ENCODE measurements at regions not wholly inside any gene's neighbourhood (a gene's known extent, or its start where the extent isn't known, plus 50 kb on each side); places are given as distances from the start of the nearest gene placed in this dataset.

DNA sequence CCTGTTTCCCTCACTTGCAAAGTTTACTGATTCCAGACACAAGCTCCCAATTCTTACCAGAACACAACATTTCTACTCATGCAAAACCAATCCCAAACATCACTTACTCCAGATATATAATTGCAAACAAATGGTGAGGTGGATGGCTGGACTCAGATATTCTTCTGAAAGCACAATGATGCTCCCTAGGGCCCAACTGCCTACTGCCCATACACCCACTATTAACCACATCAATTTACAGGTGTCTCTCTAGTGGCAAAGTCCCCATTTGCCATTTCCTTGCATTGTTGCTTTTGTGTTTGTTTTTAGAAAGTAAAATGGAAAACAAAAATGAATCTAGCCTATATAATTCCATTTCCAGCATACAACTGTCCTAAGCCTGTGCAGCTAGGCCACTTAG is 320.9 kb upstream of the PRDM1 start:
- DNase-seq (ENCODE audit: low spot score) = no peak

DNA sequence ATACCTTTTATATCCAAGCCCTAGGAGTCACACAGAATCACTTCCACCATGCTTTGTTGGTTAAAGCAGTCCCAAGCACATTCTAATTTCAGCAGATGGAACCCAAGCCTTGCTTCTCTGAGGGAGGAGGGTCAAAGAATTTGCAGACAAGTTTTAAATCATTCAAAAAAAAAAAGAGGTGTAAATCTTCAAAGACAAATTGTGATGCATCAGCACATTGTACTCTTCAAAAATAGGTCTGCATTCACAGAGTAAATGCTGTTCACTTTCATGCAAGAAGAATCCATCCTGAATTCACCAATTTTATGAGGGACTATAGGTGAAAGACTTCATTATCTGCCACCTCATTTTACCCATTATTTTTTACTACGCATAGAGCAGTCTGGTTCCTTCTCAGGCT is 321.8 kb upstream of the PRDM1 start:
- DNase-seq (ENCODE audit: low spot score) = no peak

DNA sequence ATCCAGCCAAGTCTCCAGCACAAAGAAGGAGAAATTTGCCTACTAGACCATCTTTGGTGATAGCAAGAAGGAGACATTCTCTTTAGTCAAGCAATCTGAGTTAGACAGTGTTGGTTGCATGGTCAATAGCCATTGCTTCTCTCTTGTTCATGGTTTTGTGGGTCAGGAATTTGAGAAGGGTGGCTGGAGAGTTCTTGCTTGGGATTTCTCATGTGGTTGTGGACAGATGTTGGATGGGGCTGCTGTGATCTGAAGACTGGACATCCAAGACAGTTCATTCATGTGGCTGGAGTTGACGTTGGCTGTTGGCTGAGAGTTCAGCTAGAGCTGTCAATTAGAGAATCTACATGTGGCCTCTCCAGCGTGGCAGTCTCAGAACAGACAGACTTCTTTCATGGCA is 322.3 kb upstream of the PRDM1 start:
- DNase-seq (ENCODE audit: low spot score) = no peak

DNA sequence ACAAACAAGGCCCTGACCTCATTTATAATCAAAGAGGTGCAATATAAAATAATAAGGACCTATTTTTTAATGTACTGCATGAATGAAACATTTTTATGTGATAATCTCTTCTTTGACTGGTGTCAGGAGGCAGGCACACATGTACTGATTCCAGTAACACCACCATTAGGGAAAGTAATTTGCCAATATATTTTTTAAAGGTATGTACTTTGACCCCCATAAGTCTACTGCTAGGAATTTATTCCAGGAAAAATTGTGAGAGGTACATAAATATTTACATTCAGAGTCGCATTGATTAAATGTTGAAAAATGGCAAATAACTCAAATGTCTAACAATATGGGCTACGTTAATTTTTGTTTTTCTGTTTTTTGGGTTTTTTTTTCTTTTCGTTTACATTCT is 325.4 kb upstream of the PRDM1 start:
- DNase-seq (ENCODE audit: low spot score) = no peak

DNA sequence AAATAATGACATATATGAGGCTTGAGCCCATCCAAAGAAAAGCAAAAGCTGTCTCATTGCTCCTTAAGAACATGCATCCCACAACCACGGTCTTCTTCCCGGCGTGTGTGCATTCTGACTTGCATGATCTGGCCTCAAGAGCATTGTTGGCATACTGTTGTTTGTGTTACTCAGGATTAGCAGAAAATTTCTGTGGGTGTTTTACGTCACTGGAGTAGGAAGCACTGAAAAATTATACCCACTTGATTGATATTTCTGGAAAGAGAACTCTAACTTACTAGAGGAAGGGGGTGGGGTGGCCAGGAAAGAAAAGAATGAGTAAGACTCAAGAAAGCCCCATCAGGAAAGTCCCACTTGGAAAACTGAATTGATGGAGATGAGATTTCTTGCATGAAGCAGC is 326.2 kb upstream of the PRDM1 start:
- DNase-seq (ENCODE audit: low spot score) = peak; percentile 63

DNA sequence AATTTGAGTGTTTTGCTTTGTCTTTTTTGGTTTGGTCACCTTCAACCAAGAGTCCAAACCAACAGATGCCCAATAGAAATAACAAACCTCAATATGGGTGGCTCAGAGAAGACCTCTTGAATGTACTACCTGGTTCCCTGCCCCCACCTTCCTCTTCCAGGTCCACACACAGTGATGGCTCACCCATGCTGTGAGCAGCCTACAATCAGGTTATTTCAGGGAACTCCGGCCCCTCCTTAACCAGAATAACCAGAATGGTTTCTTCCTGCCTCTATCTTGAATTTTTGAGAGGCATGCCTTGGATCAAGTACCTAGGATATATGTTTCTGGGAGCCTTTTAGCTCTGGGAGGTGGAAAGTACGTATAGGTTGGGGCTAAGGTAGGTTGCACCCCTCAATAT is 327.1 kb upstream of the PRDM1 start:
- no peak for DNase-seq (ENCODE audit: low spot score)

DNA sequence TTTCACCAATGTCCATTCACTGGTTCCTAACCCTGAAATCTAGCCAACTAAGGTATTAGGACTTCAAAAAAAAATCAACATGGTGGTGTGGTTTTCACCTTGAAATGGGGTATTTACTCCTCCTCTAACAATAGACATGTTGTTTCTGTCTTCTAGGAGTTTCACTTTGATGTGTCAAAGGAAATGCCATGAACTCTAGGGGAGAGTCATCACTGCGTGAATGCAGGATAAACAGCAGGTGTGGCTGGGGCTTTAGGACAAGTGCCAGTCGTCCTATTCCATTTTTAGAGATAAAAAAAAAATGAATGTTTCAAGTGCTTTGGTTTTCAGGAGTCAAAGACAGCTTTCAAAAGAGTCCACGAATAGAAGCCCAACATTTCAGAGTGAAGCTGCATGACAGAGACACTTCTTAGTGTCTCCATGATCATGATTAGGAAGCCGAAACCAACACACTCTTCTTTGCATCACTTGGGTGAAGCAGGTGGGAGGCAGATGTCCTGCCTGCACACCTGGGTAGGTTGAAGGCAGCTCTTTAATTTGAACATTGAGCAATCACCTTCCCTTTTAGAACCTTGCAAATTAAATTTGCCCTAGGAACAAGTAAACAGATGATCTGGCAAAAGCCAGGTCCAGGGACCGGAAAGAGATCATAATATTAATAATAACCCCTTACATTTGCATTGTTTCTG is 328.5 kb upstream of the PRDM1 start:
- peak; percentile 57 for DNase-seq (ENCODE audit: low spot score)

DNA sequence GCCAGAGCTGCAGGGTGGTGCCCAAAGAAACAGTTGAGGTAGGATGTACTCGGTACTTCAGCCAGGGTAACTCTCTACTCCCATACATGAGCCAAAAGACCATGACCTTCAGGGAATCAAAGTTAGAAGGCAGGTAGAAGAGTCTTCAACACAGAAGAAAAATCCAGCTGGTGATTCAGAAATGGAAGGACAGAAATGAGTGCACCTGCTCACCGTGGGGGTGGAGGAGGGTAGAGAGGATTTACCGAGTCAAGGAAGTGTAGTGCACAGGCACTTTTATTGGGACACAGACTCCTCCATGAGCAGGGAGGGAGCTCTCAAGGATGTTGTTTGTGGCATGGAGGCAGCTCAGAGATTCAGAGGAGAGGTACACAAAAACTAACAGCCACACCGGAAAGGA is 330.3 kb upstream of the PRDM1 start:
- DNase-seq (ENCODE audit: low spot score) = no peak

DNA sequence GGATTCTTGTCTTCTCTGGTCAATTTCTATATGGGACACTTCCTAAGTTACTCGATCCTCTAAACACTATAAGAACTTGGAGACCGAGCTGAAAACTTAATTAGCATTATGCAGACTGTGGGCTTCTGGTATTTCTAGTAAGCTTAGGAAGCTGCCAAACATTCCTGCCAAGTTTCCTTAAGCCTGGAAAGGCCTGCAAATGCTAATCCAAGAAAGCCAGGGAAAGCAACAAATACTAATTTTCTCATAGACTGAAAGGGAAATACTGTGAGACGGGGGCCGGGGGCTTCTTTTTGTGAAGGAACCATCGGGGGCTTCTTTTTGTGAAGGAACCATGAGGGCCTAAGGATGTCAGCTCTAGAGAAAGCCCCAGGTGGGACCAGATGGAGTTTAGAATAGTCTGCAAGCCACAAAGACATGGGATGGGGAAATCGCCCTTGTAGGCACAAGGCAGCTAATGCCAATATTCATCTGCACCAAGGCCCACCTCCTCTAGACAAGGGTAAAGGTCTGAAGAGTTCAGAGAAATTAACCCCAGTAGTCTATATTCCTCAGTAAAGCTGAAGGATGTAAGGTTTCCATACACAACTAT is 332.4 kb upstream of the PRDM1 start:
- DNase-seq (ENCODE audit: low spot score) = no peak

DNA sequence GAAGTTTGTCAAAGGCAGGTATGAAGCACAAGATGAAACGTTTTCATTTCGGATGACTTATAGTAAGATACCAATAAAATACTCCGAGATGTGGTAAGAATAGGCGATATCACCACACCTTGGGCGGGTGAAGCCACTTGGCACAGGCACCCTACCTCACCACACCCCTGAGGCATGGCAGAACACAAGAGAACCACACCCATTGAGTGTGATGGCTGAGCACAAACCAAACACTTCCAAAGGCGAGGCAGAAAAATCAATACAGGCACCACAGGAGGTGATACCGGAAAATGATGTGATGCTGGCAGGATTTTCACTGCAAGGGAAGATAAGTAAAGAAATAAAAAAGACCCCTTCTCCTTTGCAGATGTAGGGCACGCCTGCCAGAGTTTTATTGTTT is 332.9 kb upstream of the PRDM1 start:
- no peak for DNase-seq (ENCODE audit: low spot score)

DNA sequence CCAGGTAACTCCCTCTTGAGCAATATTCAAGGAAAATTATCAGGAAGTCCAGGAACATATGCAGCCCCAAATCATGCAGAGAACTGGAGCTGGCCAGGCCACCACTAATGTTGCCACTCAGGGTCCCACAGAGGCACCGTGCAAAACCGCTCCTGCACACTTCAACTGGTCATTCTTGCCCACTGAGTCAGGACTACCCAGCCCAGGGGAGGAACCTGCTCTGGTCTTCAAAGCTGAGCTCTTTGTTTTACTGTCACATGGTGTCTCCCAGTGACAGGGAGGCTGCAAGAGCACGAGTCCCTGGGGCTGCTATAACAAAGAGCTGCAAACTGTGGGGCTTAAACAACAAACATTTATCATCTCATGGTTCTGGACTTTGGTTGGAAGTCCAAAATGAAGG is 336.0 kb upstream of the PRDM1 start:
- DNase-seq (ENCODE audit: low spot score) = no peak

DNA sequence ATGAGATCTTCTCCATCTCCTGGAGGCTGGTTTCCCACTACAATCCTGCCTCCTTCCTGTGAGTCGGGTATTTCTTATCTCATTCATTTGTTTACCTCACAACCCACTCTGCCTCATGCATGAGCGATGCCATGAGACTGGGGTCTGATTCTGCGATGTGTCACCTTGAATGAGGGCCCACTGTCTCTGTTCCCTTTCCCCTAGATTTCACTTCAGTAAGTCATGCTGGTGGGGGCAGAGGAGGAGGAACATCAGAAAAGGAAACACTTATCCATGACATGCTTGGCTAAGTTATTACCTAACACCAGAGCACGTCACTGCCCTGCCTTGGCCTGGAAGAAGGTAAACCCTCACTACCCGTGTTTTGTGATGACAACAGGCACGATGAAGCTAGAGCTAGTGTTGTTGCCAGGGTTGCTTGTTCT is 337.4 kb upstream of the PRDM1 start:
- peak; percentile 98 for DNase-seq (ENCODE audit: low spot score)

DNA sequence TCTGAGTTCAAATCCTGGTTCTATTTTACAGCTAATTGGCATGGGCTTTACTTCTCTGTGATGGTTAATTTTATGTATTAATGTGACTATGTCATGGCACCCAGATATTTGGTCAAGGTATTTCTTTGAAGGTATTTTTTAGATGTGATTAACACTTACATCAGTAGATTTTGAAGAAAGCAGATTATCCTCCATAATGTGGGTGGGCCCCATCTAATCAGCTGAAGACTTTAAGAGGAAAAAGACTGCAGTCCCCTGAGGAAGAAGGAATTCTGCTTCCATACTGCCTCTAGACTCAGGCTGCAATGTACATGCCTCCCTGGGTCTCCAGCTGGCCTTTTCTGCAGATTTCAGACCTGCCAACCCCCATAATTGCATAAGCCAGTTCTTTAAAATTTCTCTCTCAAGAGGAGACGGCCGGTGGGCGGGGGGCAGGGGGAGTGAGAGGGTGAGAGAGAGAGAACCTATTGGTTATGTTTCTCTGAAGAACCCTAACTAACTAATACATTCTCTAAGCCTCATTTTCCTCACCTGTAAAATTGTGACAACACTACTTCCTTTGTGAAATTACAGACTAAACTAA is 338.2 kb upstream of the PRDM1 start:
- no peak for DNase-seq (ENCODE audit: low spot score)

DNA sequence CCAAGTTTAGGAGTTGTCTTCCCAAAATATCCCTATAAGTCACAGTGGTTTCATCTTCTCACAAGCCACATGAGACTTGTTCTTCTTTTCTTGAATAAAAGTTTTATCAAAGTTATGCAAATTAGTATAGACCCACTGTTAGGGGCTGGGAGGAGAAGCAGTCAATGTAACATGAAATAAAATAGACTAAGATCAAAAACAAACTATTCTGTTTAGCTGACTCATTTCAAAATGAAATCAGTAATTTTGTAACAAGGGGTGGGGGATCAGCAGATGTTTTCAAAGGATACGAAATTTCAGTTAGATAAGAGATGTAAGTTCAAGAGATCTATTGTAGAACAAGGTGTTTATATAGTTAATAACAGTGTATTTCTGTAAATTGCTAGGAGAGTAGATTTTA is 339.6 kb upstream of the PRDM1 start:
- DNase-seq (ENCODE audit: low spot score) = no peak

DNA sequence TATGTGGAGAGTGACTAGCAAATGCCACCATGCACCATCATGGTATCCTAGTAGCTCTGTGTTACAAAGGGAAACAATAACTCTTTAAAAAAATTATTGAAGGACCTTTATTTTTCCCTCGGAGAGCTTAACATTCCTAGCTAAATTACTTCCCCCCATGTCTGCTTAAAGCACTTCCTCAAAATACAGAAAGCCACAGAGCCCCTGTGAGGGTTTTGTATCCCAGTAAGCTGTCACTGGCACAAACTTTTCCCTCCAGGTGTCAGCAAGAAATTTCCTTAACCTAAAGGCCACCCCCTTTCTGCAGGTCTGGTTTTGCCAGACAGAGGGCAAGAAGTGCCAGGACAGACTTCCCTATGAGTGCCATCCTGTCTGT is 340.0 kb upstream of the PRDM1 start:
- DNase-seq (ENCODE audit: low spot score) = no peak

DNA sequence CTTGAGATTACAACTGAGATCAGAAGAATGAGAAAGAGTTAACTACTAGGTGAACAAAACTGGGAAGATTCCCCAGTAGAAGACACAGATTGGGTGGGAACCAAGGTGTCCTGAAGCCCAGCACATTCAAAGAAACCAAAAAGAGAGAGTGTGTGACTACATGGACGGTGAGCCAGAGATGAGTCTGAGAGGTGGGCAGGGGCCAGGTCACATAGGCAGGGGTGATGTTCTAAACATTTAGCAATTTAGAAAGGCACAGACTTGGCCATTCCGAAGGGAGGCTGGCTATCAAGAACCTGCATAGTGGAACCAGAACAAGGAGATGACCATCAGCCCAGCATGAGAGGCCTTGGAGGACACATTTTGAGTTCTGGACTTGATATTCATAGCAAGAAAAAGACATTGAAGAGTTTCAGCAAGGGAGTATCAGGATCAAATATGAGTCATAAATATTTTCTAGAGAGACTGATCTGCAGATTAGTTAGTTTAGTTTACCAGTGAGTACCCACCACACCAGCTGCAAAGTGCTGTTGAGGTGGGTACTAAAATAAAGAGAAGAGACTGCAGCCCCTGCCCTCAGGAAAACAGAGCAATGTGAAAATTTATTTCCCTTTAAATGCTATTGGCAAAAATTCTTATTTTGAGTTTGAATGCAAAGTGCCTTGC is 340.5 kb upstream of the PRDM1 start:
- DNase-seq (ENCODE audit: low spot score) = no peak

DNA sequence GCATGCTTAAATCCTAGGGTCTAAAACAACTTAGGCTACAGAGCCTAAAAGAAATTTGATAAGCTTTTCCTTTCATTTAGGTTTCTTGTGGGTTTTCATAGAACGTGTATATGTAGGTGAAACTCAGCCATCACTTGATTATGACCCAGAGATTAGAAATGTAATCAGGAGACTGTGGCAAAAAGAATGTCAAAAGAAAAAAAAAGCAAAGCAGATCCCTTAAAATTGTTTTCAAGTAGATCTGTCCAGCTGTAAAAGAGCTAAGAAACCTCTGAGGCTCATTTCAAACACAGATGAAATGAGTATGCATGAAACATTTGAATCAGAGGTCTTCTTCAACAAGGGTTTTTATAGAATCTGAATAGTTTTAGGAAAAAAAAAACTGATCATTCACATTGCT is 341.3 kb upstream of the PRDM1 start:
- no peak for DNase-seq (ENCODE audit: low spot score)

DNA sequence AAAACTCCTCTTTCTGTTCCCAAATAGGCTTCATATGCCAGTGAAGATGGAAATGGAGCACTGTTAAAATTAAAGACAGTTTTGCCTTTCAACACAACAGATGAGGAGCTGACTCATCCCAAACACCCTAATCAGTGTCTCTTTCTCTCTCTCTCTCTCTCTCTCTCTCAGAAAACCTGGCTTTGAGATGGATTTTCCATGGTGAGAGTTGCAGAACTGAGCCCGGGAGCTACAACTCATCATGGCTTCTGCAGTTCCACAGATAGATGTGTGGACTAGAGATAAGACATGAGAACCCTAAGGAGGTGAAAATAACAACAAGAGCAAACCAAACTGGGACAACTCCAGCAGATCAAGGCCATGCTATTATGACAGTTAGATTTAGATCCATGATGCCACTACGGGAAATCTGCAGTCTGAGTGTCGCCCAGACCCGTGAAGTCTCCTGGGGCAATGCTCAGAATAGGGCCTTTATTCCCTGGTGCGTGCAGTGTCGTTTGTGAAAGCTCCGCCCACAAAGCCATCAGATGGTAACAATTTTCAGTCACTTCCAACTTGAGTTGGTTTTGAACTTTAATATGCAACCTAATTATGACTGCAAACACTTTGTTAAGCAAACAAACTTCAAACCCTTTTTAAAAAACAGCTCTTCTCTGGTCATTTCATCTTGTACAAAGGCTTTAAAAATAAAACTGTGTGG is 338.2 kb upstream of the PREP start:
- DNase-seq (ENCODE audit: low spot score) = no peak

DNA sequence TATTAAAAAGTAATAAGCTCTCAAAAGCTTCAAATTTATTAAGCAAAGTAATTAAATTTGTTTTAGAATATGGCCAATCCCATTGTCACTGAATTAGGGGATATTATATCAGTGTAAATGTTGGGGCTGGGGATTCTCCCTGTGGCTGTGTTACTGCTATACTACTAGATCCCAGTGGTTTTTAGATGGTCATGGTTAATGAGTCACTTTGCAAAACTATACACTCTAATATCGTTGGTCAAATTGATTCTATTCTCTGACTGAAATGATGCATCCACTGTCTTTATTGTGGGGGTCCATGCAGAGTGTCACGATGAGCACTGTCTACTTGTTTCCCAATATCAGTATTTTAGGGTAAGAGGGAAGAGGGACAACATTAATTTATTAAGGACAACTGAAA is 336.9 kb upstream of the PREP start:
- no peak for DNase-seq (ENCODE audit: low spot score)

DNA sequence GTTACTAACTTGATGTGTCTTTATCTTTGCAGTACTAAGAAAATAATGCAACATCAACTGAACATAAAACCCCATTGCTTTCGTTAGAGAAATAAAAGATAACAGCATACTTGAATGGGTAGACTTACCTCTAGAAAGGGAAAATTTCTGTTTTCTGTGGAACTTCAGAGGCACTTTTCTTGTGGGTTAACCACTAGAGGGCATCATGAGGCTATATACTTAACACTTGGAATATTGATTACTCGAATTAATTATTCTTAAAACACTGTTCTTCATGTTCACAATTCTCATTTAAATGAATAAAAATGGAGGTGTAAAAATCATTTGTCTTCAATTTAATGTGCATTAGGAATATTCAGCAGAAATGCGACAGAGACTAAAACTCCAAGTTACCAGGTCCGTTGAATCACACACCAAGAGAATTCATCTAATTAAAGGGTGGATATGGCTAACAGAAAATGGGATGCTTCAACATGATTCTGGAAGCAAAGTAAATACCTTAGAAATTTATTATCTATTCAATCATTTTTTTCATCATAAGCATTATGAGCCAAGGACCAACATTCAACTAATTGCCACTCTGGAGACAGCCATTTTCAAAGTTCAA is 330.8 kb upstream of the PREP start:
- DNase-seq (ENCODE audit: low spot score) = peak; percentile 40

DNA sequence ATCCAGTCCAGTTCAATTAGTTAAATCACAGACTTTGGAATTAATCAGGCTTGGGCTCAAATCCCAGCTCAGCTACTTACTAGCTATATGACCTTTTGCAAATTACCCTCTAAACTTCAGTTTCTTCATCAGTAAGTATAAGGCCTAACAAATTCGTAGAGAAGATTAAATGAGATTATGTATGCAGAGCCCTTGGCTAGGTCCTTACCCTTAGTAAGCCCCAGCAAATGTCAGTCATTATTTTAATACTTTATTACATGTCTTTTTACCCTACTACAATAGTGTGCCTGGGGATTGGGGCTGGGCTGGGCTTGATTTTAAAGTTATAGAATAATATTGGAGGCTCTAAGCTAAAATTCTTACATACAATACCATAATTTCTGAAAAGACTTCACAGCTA is 326.1 kb upstream of the PREP start:
- no peak for DNase-seq (ENCODE audit: low spot score)

DNA sequence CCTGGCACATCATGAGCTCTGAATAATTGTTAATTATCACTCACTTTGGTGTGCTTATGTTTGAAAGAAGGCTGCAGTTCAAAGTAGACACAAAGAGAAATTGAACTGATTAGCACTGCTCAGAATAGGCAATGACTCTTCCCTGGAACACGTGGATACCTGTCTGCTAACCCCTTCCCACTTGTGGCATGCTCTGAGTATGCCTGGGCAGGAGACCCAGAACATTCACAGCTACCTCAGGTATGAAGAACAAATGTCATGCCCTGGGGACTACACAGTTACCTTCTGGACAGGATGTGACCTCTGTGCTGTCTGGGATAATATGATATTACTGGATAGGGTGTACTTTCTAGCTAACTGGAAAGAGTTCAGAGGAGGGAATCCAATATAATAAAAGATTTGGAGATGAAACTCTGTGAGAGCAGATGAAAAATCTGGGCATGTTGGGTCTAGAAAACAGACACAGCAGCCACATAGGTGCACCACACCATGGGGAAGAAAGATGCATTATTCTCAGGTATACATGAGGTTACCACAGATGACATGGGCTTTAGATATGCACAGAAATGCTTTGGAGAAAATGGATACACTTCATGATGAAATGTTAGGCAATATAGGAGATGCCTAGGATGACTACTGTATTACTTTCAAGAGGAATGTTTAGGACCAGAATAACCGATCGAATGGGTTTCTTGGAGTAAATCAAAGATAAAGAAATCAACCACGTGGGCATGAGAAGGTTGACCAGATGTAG is 324.2 kb upstream of the PREP start:
- DNase-seq (ENCODE audit: low spot score) = no peak

Measured in kidney tubule cell (primary cell).